Effector memory CD8-positive, alpha-beta T cell (primary cell): ENCODE measurements at regions not wholly inside any gene's neighbourhood (a gene's known extent, or its start where the extent isn't known, plus 50 kb on each side); places are given as distances from the start of the nearest gene placed in this dataset.
"Not testable (repeated sequence)": the region's sequence is repeated elsewhere in the genome, so short reads cannot be mapped to it uniquely, and the experiment has no call there.

Experiments used
- ATAC-seq: fragments of 150-1000 bp; cut with Tn5 transposase; replicated peaks from 2 replicates; pipeline ENCODE4 v1.10.0; 2021; ENCODE audit warnings: mild to moderate bottlenecking, moderate library complexity
- DNase-seq, 3 experiments: peaks; one replicate each; pipeline ENCODE4 v3.0.0; 2021
- H3K27ac Mint-ChIP-seq, 2 donors: one replicate each; pipeline ENCODE4 v1.8.0; 2022; ENCODE audit warnings: mild to moderate bottlenecking in 2 of 2, mixed read lengths in 2 of 2, moderate library complexity in 2 of 2
- H3K27me3 Mint-ChIP-seq, 2 donors: one replicate each; pipeline ENCODE4 v1.8.0; 2022; ENCODE audit warnings: mixed read lengths in 2 of 2
- H3K36me3 Mint-ChIP-seq: one replicate; pipeline ENCODE4 v1.8.0; 2022; ENCODE audit warnings: mild to moderate bottlenecking, moderate library complexity, mixed read lengths; ENCODE audit not compliant: insufficient read depth
- H3K4me1 Mint-ChIP-seq, 2 donors: one replicate each; pipeline ENCODE4 v1.8.0; 2022; ENCODE audit warnings: low read depth in 2 of 2, mixed read lengths in 2 of 2
- H3K4me3 Mint-ChIP-seq, 2 donors: one replicate each; pipeline ENCODE4 v1.8.0; 2022; ENCODE audit warnings: mild to moderate bottlenecking in 2 of 2, mixed read lengths in 2 of 2, moderate library complexity in 2 of 2
- H3K9me3 Mint-ChIP-seq, 2 donors: one replicate each; pipeline ENCODE4 v1.8.0; 2022; ENCODE audit warnings: mixed read lengths in 2 of 2

DNA sequence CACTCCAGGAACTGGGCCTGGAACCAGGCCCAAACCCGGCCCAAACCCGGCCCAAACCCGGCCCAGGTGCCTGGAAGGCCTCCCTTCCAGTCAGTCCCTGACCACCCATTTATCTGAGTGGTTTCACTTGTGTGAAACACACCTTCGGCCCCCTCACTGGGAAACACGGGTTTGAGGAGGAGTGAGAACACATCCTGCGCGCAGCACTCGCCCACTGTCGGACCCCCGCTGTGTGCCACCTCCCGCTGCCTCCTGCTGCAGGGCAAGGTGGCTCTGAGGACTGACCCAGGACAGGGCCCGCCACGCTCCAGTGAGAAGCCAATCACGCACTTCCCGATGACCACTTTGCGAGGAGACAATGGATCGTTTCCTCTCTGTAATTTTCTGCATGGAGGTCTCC lies 197.5 kb downstream of the BUB3 start:
- no peak overlapping the region for H3K4me3 Mint-ChIP-seq
- DNase-seq = no peak
- no peak overlapping the region for H3K27ac Mint-ChIP-seq
- H3K27me3 Mint-ChIP-seq = peaks cover 5 to 28% of the 10 kb centered on the region in 2 donors
- H3K4me1 Mint-ChIP-seq = no peaks in the 10 kb centered on the region
- H3K9me3 Mint-ChIP-seq = no peaks in the 10 kb centered on the region
- no peak for ATAC-seq
- peaks cover 3% of the 10 kb centered on the region for H3K36me3 Mint-ChIP-seq

DNA sequence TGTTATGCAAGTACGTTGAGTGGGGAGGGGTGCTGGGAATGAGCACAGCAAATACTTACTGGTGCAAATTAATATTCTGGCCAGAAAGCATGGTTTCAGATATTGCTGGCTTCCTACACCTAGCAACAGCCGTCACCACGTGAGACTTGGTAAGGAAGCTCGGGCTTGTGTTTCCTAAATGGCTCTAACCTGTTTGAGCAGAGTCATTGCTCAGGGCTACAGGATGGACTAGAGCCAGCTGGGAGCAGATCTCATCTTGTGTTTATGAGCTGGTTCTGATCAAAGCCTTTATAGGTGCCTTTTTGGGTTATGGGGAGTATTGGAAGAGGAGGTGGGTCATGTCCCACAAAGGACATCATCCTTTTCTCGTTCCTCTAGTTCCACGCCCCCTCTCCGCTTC lies 200.3 kb downstream of the BUB3 start:
- ATAC-seq = no peak
- no peaks in the 10 kb centered on the region for H3K4me1 Mint-ChIP-seq
- no peak overlapping the region for H3K4me3 Mint-ChIP-seq
- peaks cover 3% of the 10 kb centered on the region for H3K36me3 Mint-ChIP-seq
- DNase-seq = no peak
- H3K27me3 Mint-ChIP-seq = peaks cover 5 to 49% of the 10 kb centered on the region in 2 donors
- H3K9me3 Mint-ChIP-seq = no peaks in the 10 kb centered on the region
- H3K27ac Mint-ChIP-seq = no peak overlapping the region

DNA sequence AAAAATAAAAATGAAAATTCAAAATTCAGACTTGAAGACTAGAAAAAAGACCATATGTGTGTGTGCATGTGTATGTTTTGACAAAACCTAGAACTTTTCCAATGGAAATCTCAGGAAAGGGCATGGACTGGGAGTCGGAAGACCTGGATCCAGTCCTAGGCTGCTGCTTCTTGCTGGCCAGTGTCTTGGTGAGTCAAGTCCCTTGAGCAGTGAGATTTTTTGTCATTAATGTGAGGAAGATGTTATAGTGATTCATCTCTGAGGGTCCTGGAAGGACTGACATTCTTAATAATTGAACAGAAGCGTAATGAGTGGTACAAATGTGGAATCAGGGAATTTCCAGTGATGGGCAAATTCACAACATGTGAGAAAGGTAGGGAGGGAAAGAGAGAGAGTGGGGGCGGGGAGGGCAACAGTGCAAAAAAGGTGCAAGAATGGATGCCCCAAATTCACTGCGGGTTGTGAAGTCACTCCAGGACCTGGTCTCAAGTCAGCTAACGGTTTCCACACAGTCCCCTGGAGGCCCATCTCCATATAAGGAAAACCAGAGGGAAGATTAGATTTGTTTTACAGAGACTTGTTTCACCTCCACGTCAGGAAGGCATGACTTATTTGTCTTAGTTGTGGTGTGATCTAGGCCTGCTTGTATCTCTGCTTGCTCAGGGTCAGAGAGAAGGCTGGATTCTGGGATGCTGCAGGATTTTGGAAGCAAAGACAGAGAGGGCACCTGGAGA lies 201.7 kb downstream of the BUB3 start:
- DNase-seq (no peak), ATAC-seq (no peak)
- no peak overlapping the region for H3K27ac Mint-ChIP-seq
- no peaks in the 10 kb centered on the region for H3K9me3 Mint-ChIP-seq
- peaks cover 5 to 49% of the 10 kb centered on the region in 2 donors for H3K27me3 Mint-ChIP-seq
- H3K4me1 Mint-ChIP-seq = no peaks in the 10 kb centered on the region
- no peaks in the 10 kb centered on the region for H3K36me3 Mint-ChIP-seq
- no peak overlapping the region for H3K4me3 Mint-ChIP-seq

DNA sequence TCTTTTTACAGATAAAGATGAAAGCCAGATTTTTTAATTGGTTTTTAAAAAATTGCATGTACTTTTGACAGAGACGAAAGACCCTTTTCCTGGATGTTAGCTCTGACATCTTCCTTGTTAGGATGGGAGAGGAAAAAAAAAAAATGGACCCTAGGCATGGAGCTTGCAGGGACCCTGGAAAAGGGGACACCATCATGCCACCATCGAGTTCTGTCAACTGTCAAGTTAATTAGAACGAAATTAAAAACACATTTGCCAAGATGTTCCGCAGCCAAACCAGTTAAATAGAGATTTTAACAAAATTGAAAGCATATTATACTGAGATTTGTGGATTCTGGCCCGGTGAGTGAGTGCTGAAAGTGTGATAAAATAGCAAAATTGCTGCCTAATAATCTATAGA lies 202.6 kb downstream of the BUB3 start:
- H3K4me1 Mint-ChIP-seq = no peaks in the 10 kb centered on the region
- H3K36me3 Mint-ChIP-seq = no peaks in the 10 kb centered on the region
- ATAC-seq (no peak), DNase-seq (no peak)
- no peak overlapping the region for H3K4me3 Mint-ChIP-seq
- H3K27ac Mint-ChIP-seq = no peak overlapping the region
- peaks cover 5 to 49% of the 10 kb centered on the region in 2 donors for H3K27me3 Mint-ChIP-seq
- H3K9me3 Mint-ChIP-seq = no peaks in the 10 kb centered on the region

- H3K4me1 Mint-ChIP-seq = no peaks in the 10 kb centered on the region
- no peak overlapping the region for H3K4me3 Mint-ChIP-seq
- DNase-seq (no peak), ATAC-seq (no peak)
- H3K9me3 Mint-ChIP-seq = no peaks in the 10 kb centered on the region
- no peak overlapping the region for H3K27ac Mint-ChIP-seq
- peaks cover 5 to 49% of the 10 kb centered on the region in 2 donors for H3K27me3 Mint-ChIP-seq
- no peaks in the 10 kb centered on the region for H3K36me3 Mint-ChIP-seq
These were observed 203.3 kb downstream of the BUB3 start for GRCh38 chr10:123357421-123357930.

DNA sequence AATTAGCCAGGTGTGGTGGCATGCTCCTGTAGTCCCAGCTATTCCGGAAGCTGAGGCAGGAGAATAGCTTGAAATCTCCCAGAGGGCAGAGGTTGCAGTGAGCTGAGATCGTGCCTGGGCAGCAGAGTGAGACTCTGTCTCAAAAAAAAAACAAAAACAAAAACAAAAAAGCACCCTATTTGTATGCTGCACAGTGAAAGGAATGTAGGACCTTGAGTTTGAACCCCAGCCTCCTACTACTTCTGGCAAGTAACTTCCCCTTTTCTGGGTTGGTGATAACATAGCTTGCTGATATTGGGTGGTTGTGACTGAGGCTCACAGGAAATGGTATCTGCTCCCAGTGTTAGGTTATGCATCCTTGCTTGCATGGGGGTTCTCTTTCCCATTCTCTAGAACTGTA lies 205.3 kb downstream of the BUB3 start:
- ATAC-seq (no peak), DNase-seq (no peak)
- no peaks in the 10 kb centered on the region for H3K4me1 Mint-ChIP-seq
- H3K27ac Mint-ChIP-seq = no peak overlapping the region
- H3K27me3 Mint-ChIP-seq = peaks cover 5 to 42% of the 10 kb centered on the region in 2 donors
- H3K9me3 Mint-ChIP-seq = no peaks in the 10 kb centered on the region
- no peaks in the 10 kb centered on the region for H3K36me3 Mint-ChIP-seq
- H3K4me3 Mint-ChIP-seq = no peak overlapping the region

GRCh38 chr10:123361832-123362231 lies 207.6 kb downstream of the BUB3 start:
- ATAC-seq (no peak), DNase-seq (no peak)
- Mint-ChIP-seq H3K36me3 (no peaks in the 10 kb centered on the region), H3K27me3 (peaks cover 0 to 20% of the 10 kb centered on the region in 2 donors), H3K4me3 (no peak overlapping the region), H3K9me3 (no peaks in the 10 kb centered on the region), H3K4me1 (no peaks in the 10 kb centered on the region), H3K27ac (no peak overlapping the region)

DNA sequence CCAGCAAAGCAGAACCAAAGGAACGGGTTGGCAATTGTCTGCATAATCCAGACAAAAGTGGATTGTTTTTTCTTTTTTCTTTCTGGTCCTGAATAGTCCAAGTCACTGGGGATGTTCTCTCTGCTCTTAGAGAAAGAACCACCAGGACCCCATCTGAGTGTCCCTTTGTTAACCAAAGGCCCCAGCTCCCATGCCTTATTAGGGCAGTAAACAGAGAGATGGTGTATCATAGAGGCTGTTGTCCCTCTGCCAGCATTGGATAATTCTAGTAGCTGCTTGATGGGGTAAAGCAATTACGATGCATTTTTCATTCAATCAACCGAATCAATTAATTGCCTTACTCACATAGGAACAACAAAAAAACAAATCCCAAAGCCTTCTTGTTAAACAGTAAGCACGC lies 213.0 kb downstream of the BUB3 start:
- no peaks in the 10 kb centered on the region for H3K27me3 Mint-ChIP-seq
- H3K36me3 Mint-ChIP-seq = no peaks in the 10 kb centered on the region
- no peaks in the 10 kb centered on the region for H3K4me1 Mint-ChIP-seq
- H3K27ac Mint-ChIP-seq = no peak overlapping the region
- H3K4me3 Mint-ChIP-seq = no peak overlapping the region
- ATAC-seq (no peak), DNase-seq (no peak)
- H3K9me3 Mint-ChIP-seq = peaks cover 4 to 10% of the 10 kb centered on the region in 2 donors

DNA sequence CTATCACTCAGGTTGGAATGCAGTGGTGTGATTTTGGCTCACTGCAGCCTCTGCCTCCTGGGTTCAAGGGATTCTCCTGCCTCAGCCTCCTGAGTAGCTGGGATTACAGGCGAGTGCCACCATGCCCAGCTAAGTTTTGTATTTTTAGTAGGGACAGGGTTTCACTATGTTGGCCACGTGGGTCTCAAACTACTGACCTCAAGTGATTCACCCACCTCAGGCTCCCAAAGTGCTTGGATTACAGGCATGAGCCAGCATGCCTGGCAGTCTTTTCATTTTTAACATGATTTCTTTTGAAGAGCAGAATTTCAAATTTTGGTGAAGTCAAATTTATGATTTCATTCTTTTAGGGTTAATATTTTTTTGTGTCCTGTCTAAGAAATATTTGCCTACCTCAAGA lies 217.4 kb downstream of the BUB3 start:
- not testable (repeated sequence) for H3K27me3 Mint-ChIP-seq, H3K27ac Mint-ChIP-seq, H3K36me3 Mint-ChIP-seq, ATAC-seq, DNase-seq, H3K9me3 Mint-ChIP-seq, H3K4me1 Mint-ChIP-seq, H3K4me3 Mint-ChIP-seq

GRCh38 chr10:123373591-123373990 lies 219.4 kb downstream of the BUB3 start:
- no peaks in the 10 kb centered on the region for H3K36me3 Mint-ChIP-seq
- no peak for ATAC-seq
- no peak for DNase-seq

GRCh38 chr10:123375097-123375496 lies 220.9 kb downstream of the BUB3 start:
- ATAC-seq (no peak), DNase-seq (no peak)
- Mint-ChIP-seq H3K4me3 (no peak overlapping the region), H3K36me3 (no peaks in the 10 kb centered on the region), H3K9me3 (peaks cover 0 to 2% of the 10 kb centered on the region in 2 donors), H3K27ac (no peak overlapping the region), H3K27me3 (peaks cover 0 to 13% of the 10 kb centered on the region in 2 donors), H3K4me1 (peaks cover 0 to 2% of the 10 kb centered on the region in 2 donors)

More at GRCh38 chr10:123373591-123373990, 219.4 kb downstream of the BUB3 start:
- Mint-ChIP-seq H3K4me1 (peaks cover 0 to 2% of the 10 kb centered on the region in 2 donors), H3K4me3 (no peak overlapping the region), H3K27me3 (no peaks in the 10 kb centered on the region), H3K9me3 (peaks cover 4 to 10% of the 10 kb centered on the region in 2 donors), H3K27ac (no peak overlapping the region)

- H3K4me1 Mint-ChIP-seq = peaks cover 0 to 2% of the 10 kb centered on the region in 2 donors
- no peak for DNase-seq
- ATAC-seq = no peak
- no peaks in the 10 kb centered on the region for H3K9me3 Mint-ChIP-seq
- no peaks in the 10 kb centered on the region for H3K36me3 Mint-ChIP-seq
- H3K27me3 Mint-ChIP-seq = peaks cover 0 to 17% of the 10 kb centered on the region in 2 donors
- no peak overlapping the region for H3K4me3 Mint-ChIP-seq
- H3K27ac Mint-ChIP-seq = no peak overlapping the region
These were observed 221.5 kb downstream of the BUB3 start for GRCh38 chr10:123375738-123376137.

- Mint-ChIP-seq H3K4me3 (no peak overlapping the region), H3K4me1 (peaks cover 0 to 2% of the 10 kb centered on the region in 2 donors), H3K9me3 (no peaks in the 10 kb centered on the region), H3K36me3 (no peaks in the 10 kb centered on the region), H3K27ac (no peak overlapping the region), H3K27me3 (peaks cover 0 to 26% of the 10 kb centered on the region in 2 donors)
- DNase-seq (no peak), ATAC-seq (no peak)
These were observed 223.7 kb downstream of the BUB3 start for GRCh38 chr10:123377883-123378282.

GRCh38 chr10:123378302-123378701 lies 224.1 kb downstream of the BUB3 start:
- Mint-ChIP-seq H3K4me3 (no peak overlapping the region), H3K36me3 (no peaks in the 10 kb centered on the region), H3K9me3 (no peaks in the 10 kb centered on the region), H3K27me3 (peaks cover 2 to 30% of the 10 kb centered on the region in 2 donors), H3K4me1 (peaks cover 0 to 2% of the 10 kb centered on the region in 2 donors), H3K27ac (no peak overlapping the region)
- DNase-seq = no peak
- no peak for ATAC-seq
